ENCODE measurements at regions not wholly inside any gene's neighbourhood (a gene's known extent, or its start where the extent isn't known, plus 50 kb on each side); places are given as distances from the start of the nearest gene placed in this dataset.

DNA sequence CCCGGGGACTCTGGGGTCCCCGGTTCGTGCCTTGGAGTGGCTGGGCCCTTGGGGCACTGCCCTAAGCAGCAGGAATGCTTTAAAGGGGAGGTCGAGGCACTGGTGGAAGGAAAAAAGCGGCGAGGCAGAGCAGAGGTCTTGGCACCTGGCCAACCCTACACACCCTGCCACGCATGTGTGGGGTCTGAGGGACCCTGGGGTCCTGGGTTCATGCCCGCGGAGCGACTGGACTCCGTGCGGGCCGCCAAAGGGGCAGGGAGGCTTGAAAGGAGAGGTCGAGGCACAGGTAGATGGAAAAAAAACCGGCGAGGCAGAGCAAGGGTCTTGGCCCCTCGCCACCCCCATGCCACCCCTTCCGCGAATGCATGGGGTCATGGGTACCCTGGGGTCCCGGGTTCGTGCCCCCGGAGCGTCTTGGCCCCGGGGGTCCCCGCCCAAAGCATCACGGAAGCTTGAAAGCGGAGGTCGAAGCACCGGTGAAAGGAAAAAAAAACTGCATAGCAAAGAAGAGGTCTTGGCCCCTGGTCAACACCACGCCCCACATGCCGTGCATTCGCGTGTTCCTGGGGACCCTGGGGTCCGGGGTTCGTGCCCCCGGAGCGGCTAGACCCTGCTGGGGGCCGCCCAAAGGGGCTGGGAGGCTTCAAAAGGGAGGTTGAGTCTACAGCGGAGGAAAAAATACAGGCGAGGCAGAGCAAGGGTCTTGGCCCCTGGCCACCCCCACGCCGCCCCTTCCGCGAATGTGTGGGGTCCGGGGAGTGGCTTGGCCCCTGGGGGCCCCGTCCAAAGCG, 312.9 kb downstream of the ALG10 start:
- TF ChIP-seq, protein P1, sequence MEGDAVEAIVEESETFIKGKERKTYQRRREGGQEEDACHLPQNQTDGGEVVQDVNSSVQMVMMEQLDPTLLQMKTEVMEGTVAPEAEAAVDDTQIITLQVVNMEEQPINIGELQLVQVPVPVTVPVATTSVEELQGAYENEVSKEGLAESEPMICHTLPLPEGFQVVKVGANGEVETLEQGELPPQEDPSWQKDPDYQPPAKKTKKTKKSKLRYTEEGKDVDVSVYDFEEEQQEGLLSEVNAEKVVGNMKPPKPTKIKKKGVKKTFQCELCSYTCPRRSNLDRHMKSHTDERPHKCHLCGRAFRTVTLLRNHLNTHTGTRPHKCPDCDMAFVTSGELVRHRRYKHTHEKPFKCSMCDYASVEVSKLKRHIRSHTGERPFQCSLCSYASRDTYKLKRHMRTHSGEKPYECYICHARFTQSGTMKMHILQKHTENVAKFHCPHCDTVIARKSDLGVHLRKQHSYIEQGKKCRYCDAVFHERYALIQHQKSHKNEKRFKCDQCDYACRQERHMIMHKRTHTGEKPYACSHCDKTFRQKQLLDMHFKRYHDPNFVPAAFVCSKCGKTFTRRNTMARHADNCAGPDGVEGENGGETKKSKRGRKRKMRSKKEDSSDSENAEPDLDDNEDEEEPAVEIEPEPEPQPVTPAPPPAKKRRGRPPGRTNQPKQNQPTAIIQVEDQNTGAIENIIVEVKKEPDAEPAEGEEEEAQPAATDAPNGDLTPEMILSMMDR (IDR thresholded peaks at IDR 0.05) = no peak

DNA sequence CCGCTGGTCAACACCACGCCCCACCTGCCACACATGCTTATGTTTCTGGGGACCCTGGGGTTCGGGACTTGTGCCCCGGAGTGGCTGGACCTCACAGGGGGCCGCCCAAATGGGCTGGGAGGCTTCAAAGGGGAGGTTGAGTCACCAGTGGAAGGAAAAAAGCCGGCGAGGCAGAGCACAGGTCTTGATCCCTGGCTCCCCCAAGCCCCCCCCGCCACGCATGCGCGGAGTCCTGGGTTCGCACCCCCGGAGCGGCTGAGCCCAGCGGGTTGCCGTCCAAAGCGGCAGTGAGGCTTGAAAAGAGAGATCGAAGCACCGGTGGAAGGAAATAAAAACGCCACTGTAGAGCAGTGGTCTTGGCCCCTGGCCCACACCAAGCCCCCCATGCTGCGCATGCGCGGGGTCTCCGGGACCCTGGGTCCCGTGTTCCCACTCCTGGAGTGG, 313.5 kb downstream of the ALG10 start:
- TF ChIP-seq, protein P1 (IDR thresholded peaks at IDR 0.05) = no peak

DNA sequence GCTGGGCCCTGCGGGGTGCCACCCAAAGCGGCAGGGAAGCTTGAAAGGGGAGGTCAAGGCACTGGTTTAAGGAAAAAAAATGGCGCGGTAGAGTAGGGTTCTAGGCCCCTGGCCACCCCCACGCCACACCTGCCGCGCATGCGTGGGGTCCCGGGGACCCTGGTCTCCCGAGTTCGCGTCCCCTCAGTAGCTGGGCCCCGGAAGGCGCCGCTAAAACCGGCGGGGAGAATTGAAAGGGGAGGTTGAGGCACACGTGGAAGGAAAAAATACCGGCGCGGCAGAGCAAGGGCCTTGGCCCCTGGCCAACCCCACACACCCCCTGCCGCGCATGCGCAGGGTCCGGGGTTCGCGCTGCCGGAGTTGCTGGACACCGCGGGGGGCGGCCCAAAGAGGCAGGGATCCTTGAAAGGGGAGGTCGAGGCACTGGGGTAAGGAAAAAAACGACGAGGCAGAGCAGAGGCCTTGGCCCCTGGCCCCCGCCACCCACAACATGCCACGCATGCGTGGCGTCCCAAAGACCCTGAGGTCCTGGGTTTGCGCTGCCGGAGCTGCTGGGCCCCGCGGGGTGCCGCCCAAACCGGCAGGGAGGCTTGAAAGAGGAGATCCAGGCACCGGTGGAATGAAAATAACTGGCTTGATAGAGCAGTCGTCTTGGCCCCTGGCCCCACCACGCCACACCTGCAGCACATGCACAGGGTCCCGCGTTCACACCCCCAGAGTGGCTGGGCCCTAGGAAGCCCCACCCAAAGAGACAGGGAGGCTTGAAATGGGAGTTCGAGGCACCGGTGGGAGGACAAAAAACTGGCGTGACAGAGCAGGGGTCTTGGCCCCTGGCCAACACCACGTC, 314.5 kb downstream of the ALG10 start:
- TF ChIP-seq, protein P1 (IDR thresholded peaks at IDR 0.05) = no peak

DNA sequence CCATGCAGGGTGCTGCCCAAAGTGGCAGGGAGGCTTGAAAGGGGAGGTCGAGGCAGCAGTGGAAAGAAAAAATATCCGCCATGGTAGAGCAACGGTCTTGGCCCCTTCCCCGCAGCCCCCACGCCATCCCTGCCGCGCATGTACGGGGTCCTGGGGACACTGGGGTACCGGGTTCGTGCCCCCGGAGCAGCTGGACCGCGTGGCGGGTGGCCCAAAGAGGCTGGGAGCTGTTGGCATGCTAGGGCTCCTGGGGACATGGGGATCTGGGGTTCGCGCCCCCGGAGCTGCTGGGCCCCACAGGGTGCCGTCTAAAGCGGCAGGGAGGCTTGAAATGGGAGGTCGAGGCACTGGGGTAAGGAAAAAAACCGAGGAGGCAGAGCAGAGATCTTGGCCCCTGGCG, 316.5 kb downstream of the ALG10 start:
- TF ChIP-seq, protein P1 (IDR thresholded peaks at IDR 0.05) = no peak

DNA sequence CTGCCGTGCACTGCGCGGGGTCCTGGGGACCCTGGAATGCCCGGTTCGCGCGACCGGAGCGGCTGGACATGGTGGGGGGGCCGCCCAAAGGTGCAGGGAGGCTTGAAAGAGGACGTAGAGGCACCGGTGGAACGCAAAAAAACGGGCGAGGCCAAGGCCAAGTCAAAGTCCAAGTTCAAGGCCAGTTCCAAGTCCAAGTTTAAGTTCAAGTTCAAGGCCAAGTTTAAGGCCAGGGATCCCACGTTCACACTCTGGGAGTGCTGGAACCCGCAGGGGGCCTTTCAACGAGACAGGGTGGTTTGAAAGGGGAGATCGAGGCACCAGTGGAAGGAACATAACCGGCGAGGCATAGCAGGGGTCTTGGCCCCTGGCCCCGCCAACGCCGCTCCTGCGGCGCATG, 317.6 kb downstream of the ALG10 start:
- TF ChIP-seq, protein P1 (IDR thresholded peaks at IDR 0.05) = no peak

DNA sequence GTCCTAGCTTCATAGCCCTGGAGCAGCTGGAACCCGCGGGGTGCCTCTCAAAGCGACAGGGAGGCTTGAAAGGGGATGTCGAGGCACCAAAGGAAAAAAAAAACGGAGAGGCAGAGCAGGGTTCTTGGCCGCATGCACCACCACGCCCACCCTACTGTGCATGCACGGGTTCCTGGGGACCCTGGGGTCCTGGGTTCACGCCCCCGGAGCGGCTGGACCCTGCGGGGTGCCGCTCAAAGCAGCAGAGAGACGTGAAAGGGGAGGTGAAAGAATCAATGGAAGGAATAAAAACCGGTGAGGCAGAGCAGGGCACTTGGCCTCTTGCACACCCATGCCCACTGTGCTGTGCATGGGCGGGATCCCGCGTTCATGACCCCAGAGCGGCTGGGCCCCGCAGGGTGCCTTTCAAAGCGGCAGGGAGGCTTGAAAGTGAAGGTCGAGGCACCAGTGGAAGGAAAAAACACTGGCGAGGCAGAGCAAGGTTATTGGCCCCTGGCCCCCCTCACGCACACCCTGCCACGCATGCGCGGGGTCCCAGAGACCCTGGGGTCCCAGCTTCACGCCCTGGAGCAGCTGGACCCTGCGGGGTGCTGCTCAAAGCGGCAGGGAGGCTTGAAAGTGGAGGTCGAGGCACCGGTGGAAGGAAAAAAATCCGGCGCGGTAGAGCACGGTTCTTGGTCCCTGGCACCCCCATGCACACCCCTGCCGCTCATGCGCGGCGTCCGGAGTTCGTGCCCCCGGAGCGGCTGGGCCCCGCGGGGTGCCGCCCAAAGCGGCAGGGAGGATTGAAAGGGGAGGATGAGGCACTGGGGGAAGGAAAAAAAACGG, 318.5 kb downstream of the ALG10 start:
- TF ChIP-seq, protein P1 (IDR thresholded peaks at IDR 0.05) = no peak

DNA sequence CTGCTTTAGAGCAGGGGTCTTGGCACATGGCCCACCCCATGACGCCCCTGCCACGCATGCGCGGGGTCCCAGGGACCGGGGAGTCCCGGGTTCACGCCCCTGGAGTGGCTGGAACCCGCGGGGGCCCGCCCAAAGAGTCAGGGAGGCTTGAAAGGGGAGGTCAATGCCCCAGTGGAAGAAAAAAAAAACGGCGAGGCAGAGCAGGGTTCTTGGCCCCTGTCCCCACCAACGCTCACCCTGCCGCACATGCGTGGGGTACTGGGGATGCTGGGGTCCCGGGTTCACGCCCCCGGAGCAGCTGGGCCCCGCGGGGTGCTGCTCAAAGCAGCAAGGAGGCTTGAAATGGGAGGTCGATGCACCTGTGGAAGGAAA, 319.1 kb downstream of the ALG10 start:
- TF ChIP-seq, protein P1 (IDR thresholded peaks at IDR 0.05) = no peak
